SH-SY5Y (cell line): ENCODE measurements at regions not wholly inside any gene's neighbourhood (a gene's known extent, or its start where the extent isn't known, plus 50 kb on each side); places are given as distances from the start of the nearest gene placed in this dataset.

Source experiments
- GATA2 ChIP-seq: IDR thresholded peaks from 2 replicates; pipeline ENCODE4 v1.6.1; 2011; ENCODE audit warnings: mild to moderate bottlenecking, low read depth, low read length
- GATA3 ChIP-seq: IDR thresholded peaks from 2 replicates; pipeline ENCODE4 v1.6.1; 2011; ENCODE audit warnings: low read depth, mild to moderate bottlenecking, low read length, moderate library complexity

DNA sequence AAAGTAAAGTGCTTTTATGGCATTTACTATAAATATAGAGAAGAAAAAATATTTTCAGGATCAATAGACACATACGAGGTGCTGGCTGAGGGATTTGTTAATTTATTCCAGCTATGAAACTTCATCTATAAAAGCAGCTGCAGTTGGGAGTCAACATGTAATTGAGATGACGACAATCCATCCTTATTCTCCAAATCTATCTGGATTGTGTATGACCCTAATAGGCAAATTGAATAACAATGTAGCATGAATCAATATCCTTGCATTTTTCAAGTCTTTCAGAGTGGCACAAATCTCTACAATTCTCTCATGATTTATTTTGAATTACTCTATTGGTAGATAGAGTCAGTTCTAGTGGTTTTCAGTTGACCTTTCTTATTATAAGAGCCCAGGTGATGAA is 1296.5 kb upstream of the SPRY2 start:
- TF ChIP-seq GATA3: no peak
- TF ChIP-seq GATA2: no peak
